Tibial nerve (tissue), 4 donors: ENCODE measurements at regions not wholly inside any gene's neighbourhood (a gene's known extent, or its start where the extent isn't known, plus 50 kb on each side); places are given as distances from the start of the nearest gene placed in this dataset.

ENCODE experiments used
- DNase-seq, 2 donors: peaks; one replicate each; pipeline ENCODE4 v3.0.0-alpha.2; 2019; ENCODE audit warnings: low spot score in 2 of 2
- H3K27ac ChIP-seq, 4 donors: fragments of 200-600 bp; sonication (generic) in 3 of 4; one replicate each; pipeline ENCODE4 v1.5.1; 2017 to 2019; ENCODE audit warnings: mild to moderate bottlenecking in 1 of 4
- H3K27me3 ChIP-seq, 2 donors: fragments of 200-600 bp; sonication (generic) in 1 of 2; one replicate each; pipeline versions ENCODE4 v1.5.1 to v1.6.0; 2017 to 2019
- H3K36me3 ChIP-seq, 3 donors: fragments of 200-600 bp; sonication (generic); one replicate each; pipeline ENCODE4 v1.5.1; 2018 to 2019
- H3K4me1 ChIP-seq, 4 donors: fragments of 200-600 bp; sonication (generic) in 3 of 4; one replicate each; pipeline ENCODE4 v1.5.1; 2017 to 2019
- H3K4me3 ChIP-seq, 4 donors: fragments of 200-600 bp; sonication (generic) in 3 of 4; one replicate each; pipeline ENCODE4 v1.5.1; 2017 to 2019; ENCODE audit warnings: mild to moderate bottlenecking in 1 of 4, moderate library complexity in 1 of 4
- H3K9me3 ChIP-seq, 4 donors: fragments of 200-600 bp; sonication (generic) in 3 of 4; one replicate each; pipeline ENCODE4 v1.5.1; 2017 to 2019
- EP300 ChIP-seq, 2 donors: sonication (generic); formaldehyde crosslinking; IDR thresholded peaks; one replicate each; pipeline ENCODE4 v1.6.1; 2017; ENCODE audit warnings: antibody characterized with exemption in 2 of 2, mild to moderate bottlenecking in 1 of 2
- POLR2A ChIP-seq, 2 donors: fragments of 450-650 bp; IDR thresholded peaks; one replicate each; pipeline ENCODE4 v1.6.1; 2017; ENCODE audit warnings: antibody characterized with exemption in 2 of 2, mild to moderate bottlenecking in 2 of 2, moderate library complexity in 2 of 2
- WGBS, 2 donors: methylation state at CpG; one replicate each; pipeline ENCODE4 v1.1.5; 2018; 5-methylcytosine and 5-hydroxymethylcytosine counted together
- TF ChIP-seq, protein P1 (sequence below), 5 experiments: fragments of 200-600 bp in 3 of 5; fragments of 450-650 bp in 2 of 5; sonication (generic) in 3 of 5; IDR thresholded peaks; one replicate each; pipeline ENCODE4 v1.5.1; 2016 to 2019; ENCODE audit warnings: antibody characterized with exemption in 5 of 5, mild to moderate bottlenecking in 3 of 5, moderate library complexity in 2 of 5

DNA sequence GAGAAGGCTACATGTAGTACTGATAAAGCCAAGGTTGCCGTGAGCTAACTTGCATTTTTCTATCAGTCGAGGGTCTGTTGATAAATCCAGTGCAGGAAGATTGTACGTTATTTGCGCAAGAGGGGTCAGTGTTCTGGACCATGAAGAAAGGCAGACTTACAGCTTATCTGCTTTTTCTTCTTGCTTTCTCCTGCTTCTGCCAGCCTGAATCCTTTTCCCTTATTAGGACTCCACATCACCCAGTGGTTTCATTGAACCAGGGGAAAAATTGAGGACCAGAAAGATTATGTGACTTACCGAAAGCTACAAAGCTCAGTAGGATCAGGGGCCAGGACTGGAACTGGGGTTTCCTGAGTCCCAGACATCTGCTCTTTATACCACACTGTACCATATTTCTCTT, 534.6 kb upstream of the BRINP1 start:
- Histone ChIP-seq H3K4me3 (no peak overlapping the region), H3K27ac (no peak overlapping the region), H3K4me1 (no peaks in the 10 kb centered on the region), H3K9me3 (peaks cover 0 to 12% (median 0%) of the 10 kb centered on the region in 4 donors), H3K36me3 (no peaks in the 10 kb centered on the region), H3K27me3 (no peaks in the 10 kb centered on the region)
- 89 to 90% methylated on average over 5 of the region's 5 CpGs for WGBS, 2 donors
- TF ChIP-seq POLR2A (IDR thresholded peaks at IDR 0.05) (no peak), EP300 (IDR thresholded peaks at IDR 0.05) (no peak)
- TF ChIP-seq, protein P1, sequence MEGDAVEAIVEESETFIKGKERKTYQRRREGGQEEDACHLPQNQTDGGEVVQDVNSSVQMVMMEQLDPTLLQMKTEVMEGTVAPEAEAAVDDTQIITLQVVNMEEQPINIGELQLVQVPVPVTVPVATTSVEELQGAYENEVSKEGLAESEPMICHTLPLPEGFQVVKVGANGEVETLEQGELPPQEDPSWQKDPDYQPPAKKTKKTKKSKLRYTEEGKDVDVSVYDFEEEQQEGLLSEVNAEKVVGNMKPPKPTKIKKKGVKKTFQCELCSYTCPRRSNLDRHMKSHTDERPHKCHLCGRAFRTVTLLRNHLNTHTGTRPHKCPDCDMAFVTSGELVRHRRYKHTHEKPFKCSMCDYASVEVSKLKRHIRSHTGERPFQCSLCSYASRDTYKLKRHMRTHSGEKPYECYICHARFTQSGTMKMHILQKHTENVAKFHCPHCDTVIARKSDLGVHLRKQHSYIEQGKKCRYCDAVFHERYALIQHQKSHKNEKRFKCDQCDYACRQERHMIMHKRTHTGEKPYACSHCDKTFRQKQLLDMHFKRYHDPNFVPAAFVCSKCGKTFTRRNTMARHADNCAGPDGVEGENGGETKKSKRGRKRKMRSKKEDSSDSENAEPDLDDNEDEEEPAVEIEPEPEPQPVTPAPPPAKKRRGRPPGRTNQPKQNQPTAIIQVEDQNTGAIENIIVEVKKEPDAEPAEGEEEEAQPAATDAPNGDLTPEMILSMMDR (IDR thresholded peaks at IDR 0.05) = no peak
- DNase-seq = no peak

DNA sequence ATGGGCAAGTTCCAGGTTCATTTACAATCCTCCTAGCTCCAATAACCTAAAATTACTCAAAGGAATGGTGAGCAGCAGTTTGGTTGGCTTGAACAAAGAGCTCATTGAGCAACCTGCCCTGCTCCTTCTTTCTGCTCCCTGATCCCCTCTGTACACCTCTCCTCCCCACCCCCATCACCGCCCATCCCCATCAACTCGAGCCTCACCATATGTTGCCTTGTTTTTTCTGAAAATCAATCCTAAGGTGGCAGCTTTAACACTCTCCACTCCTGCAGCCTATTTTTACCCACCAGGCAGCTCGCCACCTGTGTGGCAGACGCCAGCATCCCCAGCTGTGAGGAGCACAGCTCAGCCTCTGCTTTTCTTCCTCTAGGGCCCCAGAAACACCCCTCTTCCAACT, 533.4 kb upstream of the BRINP1 start:
- Histone ChIP-seq H3K9me3 (peaks cover 0 to 3% (median 0%) of the 10 kb centered on the region in 4 donors), H3K27ac (no peak overlapping the region), H3K36me3 (no peaks in the 10 kb centered on the region), H3K4me3 (no peak overlapping the region), H3K4me1 (no peaks in the 10 kb centered on the region), H3K27me3 (no peaks in the 10 kb centered on the region)
- 54 to 60% methylated on average over 4 of the region's 4 CpGs for WGBS, 2 donors
- TF ChIP-seq EP300 (IDR thresholded peaks at IDR 0.05) = no peak
- TF ChIP-seq, protein P1 (IDR thresholded peaks at IDR 0.05) = no peak
- TF ChIP-seq POLR2A (IDR thresholded peaks at IDR 0.05) = no peak
- no peak for DNase-seq

- no peak for TF ChIP-seq POLR2A (IDR thresholded peaks at IDR 0.05)
- Histone ChIP-seq H3K27ac (no peak overlapping the region), H3K4me1 (no peaks in the 10 kb centered on the region), H3K27me3 (no peaks in the 10 kb centered on the region), H3K9me3 (peaks cover 0 to 3% (median 0%) of the 10 kb centered on the region in 4 donors), H3K36me3 (no peaks in the 10 kb centered on the region), H3K4me3 (no peak overlapping the region)
- no peak for DNase-seq
Measured at GRCh38 chr9:119898316-119898715, 529.1 kb upstream of the BRINP1 start.

DNA sequence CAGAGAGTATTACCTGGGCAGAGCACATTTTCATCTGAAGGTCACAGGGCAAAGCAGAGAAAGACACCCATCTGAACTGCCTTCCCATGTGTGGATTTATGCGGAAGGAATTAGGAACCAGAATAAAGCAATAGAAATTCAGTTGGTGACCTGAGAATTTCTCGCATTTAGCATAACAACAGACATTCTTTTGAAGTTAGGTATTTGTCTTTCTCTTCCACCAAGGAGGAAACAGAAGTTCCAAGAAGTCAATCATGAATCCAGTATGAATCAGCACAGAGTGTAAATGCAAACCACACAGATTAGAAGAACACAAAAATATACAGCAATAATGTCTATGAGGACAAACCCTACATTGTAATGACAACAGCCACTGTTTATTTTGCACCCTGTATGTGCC, 515.2 kb upstream of the BRINP1 start:
- no peaks in the 10 kb centered on the region for H3K36me3 ChIP-seq
- no peak for DNase-seq
- TF ChIP-seq, protein P1 (IDR thresholded peaks at IDR 0.05) = no peak
- TF ChIP-seq EP300 (IDR thresholded peaks at IDR 0.05) (no peak), POLR2A (IDR thresholded peaks at IDR 0.05) (no peak)
- no peak overlapping the region for H3K4me3 ChIP-seq
- WGBS, 2 donors = 55 to 58% methylated on average over 2 of the region's 2 CpGs
- H3K27ac ChIP-seq = no peak overlapping the region
- H3K4me1 ChIP-seq = no peaks in the 10 kb centered on the region
- no peaks in the 10 kb centered on the region for H3K27me3 ChIP-seq
- no peaks in the 10 kb centered on the region for H3K9me3 ChIP-seq

DNA sequence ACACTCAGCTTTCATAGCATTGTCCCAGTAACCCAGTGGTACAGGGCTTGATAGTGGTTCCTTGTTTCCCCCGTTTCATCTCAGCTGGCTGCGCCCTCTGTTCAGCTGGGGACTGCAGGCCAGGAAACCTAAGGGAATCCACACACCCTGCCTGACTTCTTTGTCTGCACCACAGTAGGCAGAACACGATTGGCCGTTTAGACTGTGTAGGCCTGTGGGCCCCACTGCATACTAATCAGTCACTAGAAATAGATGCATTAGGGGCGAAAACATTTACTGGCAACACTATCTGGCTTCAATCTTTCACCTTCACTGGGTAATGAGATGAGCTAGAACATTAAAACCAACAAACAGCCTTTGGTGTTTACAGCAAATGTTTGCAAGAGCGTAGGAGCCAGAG, 512.7 kb upstream of the BRINP1 start:
- no peaks in the 10 kb centered on the region for H3K4me1 ChIP-seq
- H3K9me3 ChIP-seq = no peaks in the 10 kb centered on the region
- H3K36me3 ChIP-seq = no peaks in the 10 kb centered on the region
- no peak for DNase-seq
- WGBS, 2 donors = 50 to 68% methylated on average over 6 of the region's 6 CpGs
- TF ChIP-seq EP300 (IDR thresholded peaks at IDR 0.05) (no peak), POLR2A (IDR thresholded peaks at IDR 0.05) (no peak)
- TF ChIP-seq, protein P1 (IDR thresholded peaks at IDR 0.05) = no peak
- no peak overlapping the region for H3K27ac ChIP-seq
- H3K4me3 ChIP-seq = no peak overlapping the region
- no peaks in the 10 kb centered on the region for H3K27me3 ChIP-seq

GRCh38 chr9:119880361-119880760, 511.1 kb upstream of the BRINP1 start:
- Histone ChIP-seq H3K36me3 (no peaks in the 10 kb centered on the region), H3K27me3 (no peaks in the 10 kb centered on the region), H3K27ac (no peak overlapping the region), H3K9me3 (no peaks in the 10 kb centered on the region), H3K4me1 (no peaks in the 10 kb centered on the region), H3K4me3 (no peak overlapping the region)
- TF ChIP-seq, protein P1 (IDR thresholded peaks at IDR 0.05) = no peak
- TF ChIP-seq EP300 (IDR thresholded peaks at IDR 0.05) (no peak), POLR2A (IDR thresholded peaks at IDR 0.05) (no peak)
- no peak for DNase-seq
- 78 to 90% methylated on average over 3 of the region's 3 CpGs for WGBS, 2 donors
